Esophagus (tissue), 2 donors: ENCODE measurements at regions not wholly inside any gene's neighbourhood (a gene's known extent, or its start where the extent isn't known, plus 50 kb on each side); places are given as distances from the start of the nearest gene placed in this dataset.
"Not testable (repeated sequence)": the region's sequence is repeated elsewhere in the genome, so short reads cannot be mapped to it uniquely, and the experiment has no call there.

Source experiments
- H3K27ac ChIP-seq, 2 donors: one replicate each; pipeline ENCODE4 v1.5.1; 2013; ENCODE audit warnings: low read depth in 2 of 2, mild to moderate bottlenecking in 2 of 2, inconsistent platforms in 1 of 2, low read length in 1 of 2, moderate library complexity in 1 of 2
- H3K27me3 ChIP-seq, 2 donors: one replicate each; pipeline ENCODE4 v1.6.1; 2013; ENCODE audit warnings: low read length in 2 of 2, control low read depth in 1 of 2, mild to moderate bottlenecking in 1 of 2; ENCODE audit not compliant: insufficient read depth in 2 of 2, control insufficient read depth in 1 of 2
- H3K36me3 ChIP-seq, 2 donors: one replicate each; pipeline ENCODE4 v1.6.1; 2013; ENCODE audit warnings: low read length in 1 of 2; ENCODE audit not compliant: control insufficient read depth in 2 of 2, insufficient read depth in 2 of 2
- H3K4me1 ChIP-seq, 2 donors: one replicate each; pipeline ENCODE4 v1.6.1; 2013; ENCODE audit warnings: low read length in 1 of 2; ENCODE audit not compliant: control insufficient read depth in 2 of 2, insufficient read depth in 2 of 2
- H3K4me3 ChIP-seq, 2 donors: one replicate each; pipeline ENCODE4 v1.5.1; 2013; ENCODE audit warnings: low read length in 2 of 2, mild to moderate bottlenecking in 2 of 2, low read depth in 1 of 2, moderate library complexity in 1 of 2
- H3K9me3 ChIP-seq, 2 donors: one replicate each; pipeline ENCODE4 v1.6.1; 2013; ENCODE audit warnings: mild to moderate bottlenecking in 2 of 2, low read depth in 1 of 2, low read length in 1 of 2, moderate library complexity in 1 of 2; ENCODE audit not compliant: control insufficient read depth in 2 of 2, insufficient read depth in 1 of 2
- WGBS, 2 donors: extraction: QIAGEN DNeasy Blood & Tissue Kit; methylation state at CpG; one replicate each; pipeline ENCODE4 v1.1.7; 2013; 5-methylcytosine and 5-hydroxymethylcytosine counted together
- donor health status: healthy with polysubstance abuse.
- donor health status: Bipolar disorder and iron deficiency.

GRCh38 chr14:71165121-71166031 lies 258.1 kb downstream of the PCNX1 start:
- 62 to 67% methylated on average over 15 of the region's 15 CpGs for WGBS, 2 donors
- no peaks in the 10 kb centered on the region for H3K27me3 ChIP-seq
- no peak overlapping the region for H3K4me3 ChIP-seq
- no peak overlapping the region for H3K27ac ChIP-seq
- no peaks in the 10 kb centered on the region for H3K4me1 ChIP-seq
- H3K36me3 ChIP-seq = no peaks in the 10 kb centered on the region
- H3K9me3 ChIP-seq = no peaks in the 10 kb centered on the region

GRCh38 chr14:71166180-71166837 lies 259.1 kb downstream of the PCNX1 start:
- Histone ChIP-seq H3K9me3 (no peaks in the 10 kb centered on the region), H3K27me3 (no peaks in the 10 kb centered on the region), H3K27ac (no peak overlapping the region), H3K4me1 (no peaks in the 10 kb centered on the region), H3K4me3 (no peak overlapping the region), H3K36me3 (no peaks in the 10 kb centered on the region)
- WGBS, 2 donors = 49 to 50% methylated on average over 3 of the region's 3 CpGs

DNA sequence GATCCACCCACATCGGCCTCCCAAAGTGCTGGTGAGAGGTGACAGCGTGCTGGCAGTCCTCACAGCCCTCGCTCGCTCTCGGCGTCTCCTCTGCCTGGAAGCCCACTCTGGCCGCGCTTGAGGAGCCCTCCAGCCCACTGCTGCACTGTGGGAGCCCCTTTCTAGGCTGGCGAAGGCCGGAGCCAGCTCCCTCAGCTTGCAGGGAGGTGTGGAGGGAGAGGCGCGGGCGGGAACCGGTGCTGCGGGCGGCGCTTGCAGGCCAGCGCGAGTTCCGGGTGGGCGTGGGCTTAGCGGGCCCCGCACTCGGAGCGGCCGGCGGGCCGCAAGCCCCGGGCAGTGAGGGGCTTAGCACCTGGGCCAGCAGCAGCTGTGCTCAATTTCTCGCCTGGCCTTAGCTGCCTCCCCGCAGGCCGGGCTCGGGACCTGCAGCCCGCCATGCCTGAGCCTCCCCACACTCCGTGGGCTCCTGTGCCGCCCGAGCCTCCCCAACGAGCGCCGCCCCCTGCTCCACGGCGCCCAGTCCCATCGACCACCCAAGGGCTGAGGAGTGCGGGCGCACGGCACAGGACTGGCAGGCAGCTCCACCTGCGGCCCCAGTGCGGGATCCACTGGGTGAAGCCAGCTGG lies 260.2 kb downstream of the PCNX1 start:
- not testable (repeated sequence) for H3K4me1 ChIP-seq, H3K27ac ChIP-seq, H3K27me3 ChIP-seq, H3K36me3 ChIP-seq, H3K9me3 ChIP-seq, H3K4me3 ChIP-seq
- WGBS, 2 donors = 95 to 96% methylated on average over 38 to 48 of the region's 48 CpGs

- H3K27ac ChIP-seq, H3K36me3 ChIP-seq, H3K27me3 ChIP-seq, H3K9me3 ChIP-seq, H3K4me3 ChIP-seq, H3K4me1 ChIP-seq: not testable (repeated sequence)
- WGBS, 2 donors = 63 to 74% methylated on average over 14 of the region's 14 CpGs
Observed at GRCh38 chr14:71168161-71168560, 260.9 kb downstream of the PCNX1 start.

DNA sequence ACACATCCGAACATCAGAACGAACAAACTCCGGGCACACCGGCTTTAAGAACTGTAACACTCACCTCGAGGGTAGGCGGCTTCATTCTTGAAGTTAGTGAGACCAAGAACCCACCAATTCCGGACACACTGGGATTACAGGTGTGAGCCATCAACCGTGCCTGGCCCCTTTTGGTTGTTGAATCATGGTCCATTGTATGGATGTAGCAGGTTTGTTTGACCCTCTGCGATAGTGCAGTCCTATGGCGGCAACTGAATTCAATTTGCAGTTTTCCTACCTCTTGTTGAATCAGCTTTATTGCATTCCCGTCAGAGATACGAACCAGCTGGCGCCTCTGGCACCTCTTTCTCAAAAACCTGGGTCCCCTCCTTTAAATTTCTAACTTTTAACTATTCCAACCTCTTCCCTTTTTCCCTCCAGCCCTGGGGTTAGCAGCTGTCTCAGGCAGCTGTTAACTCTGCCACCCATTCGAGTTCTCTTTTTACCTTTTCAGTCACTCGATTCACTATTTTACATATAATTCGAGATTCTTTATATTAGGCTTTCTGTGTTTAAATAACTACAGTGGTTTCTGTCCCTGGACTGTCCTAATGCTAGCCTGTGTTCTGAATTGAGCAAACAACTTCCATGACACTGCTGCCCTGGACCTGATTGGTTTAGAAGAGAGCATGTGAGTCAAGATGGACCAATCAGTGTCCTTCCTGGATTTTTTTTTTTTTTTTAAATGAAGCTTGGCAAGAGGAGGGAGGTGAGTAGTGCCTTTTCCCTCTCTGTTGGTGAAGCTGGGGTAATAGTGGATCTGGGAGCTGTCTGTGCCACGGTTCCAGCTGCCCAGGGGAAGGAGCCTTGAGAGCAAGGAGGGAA lies 261.5 kb downstream of the PCNX1 start:
- no peak overlapping the region for H3K27ac ChIP-seq
- no peaks in the 10 kb centered on the region for H3K36me3 ChIP-seq
- H3K4me1 ChIP-seq = no peaks in the 10 kb centered on the region
- H3K27me3 ChIP-seq = no peaks in the 10 kb centered on the region
- WGBS, 2 donors = 82 to 87% methylated on average over 17 of the region's 17 CpGs
- no peak overlapping the region for H3K4me3 ChIP-seq
- no peaks in the 10 kb centered on the region for H3K9me3 ChIP-seq

DNA sequence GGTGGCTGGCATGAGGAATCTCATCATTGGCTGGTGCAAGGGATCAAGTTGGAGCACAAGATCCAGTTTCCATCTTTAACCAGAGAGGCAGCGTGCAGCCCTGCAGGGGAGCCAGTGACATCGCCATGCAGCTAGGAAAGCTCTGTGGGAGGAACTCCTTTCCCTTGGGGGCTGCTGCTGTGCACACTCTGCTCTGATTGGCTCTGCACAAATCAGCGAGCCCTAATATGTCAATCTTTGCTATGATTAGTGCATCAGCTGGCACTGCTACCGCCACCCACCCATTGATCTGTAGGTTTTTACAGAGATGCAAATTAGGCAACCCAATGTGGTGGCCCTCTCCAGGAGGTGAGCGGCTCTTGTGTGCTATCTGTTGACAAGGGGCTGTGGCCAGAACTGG lies 262.6 kb downstream of the PCNX1 start:
- H3K4me3 ChIP-seq = no peak overlapping the region
- H3K27ac ChIP-seq = no peak overlapping the region
- 93 to 94% methylated on average over 5 of the region's 5 CpGs for WGBS, 2 donors
- H3K4me1 ChIP-seq = no peaks in the 10 kb centered on the region
- H3K27me3 ChIP-seq = no peaks in the 10 kb centered on the region
- H3K36me3 ChIP-seq = no peaks in the 10 kb centered on the region
- no peaks in the 10 kb centered on the region for H3K9me3 ChIP-seq

DNA sequence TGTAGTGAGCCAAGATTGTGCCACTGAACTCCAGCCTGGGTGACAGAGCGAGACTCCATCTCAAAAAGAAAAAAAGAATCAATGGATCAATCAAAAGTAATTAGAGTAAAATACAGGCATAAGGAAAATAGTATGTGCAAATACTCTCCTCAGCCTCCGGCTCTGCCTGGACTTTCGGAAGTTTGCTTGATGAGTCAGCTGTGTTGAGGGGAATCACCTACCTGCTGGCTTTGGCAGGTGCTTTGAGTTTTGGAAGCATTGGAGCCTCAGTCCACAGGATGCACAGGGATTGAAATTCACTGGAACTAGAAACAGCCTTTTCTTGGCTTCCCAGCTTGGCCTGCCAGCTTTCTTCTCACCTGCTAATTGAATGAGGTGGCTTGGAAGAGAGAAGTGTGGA lies 268.2 kb downstream of the PCNX1 start:
- Histone ChIP-seq H3K9me3 (no peaks in the 10 kb centered on the region), H3K4me3 (no peak overlapping the region), H3K36me3 (no peaks in the 10 kb centered on the region), H3K27me3 (no peaks in the 10 kb centered on the region), H3K4me1 (no peaks in the 10 kb centered on the region), H3K27ac (no peak overlapping the region)
- WGBS, 2 donors = 54 to 66% methylated on average over 3 of the region's 3 CpGs

DNA sequence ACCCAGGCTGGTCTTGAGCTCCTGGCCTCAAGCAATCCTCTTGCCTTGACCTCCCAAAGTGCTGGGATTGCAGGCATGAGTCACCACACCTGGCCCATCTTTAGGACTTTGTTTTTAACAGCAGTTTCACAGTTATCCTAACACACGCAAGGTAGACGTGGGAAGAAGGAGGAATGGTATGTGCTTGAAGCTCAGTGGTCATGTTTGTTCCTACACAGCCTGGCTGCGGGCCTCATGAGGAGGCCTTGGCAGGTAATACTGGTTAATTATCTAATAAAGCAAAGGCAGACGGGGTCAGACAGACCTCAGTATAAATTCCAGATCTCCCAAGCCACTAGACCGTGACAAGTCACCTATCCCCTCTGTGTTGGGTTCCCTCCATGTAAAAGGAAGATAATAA lies 271.8 kb downstream of the PCNX1 start:
- no peaks in the 10 kb centered on the region for H3K4me1 ChIP-seq
- no peaks in the 10 kb centered on the region for H3K9me3 ChIP-seq
- H3K36me3 ChIP-seq = no peaks in the 10 kb centered on the region
- H3K27me3 ChIP-seq = no peaks in the 10 kb centered on the region
- H3K4me3 ChIP-seq = no peak overlapping the region
- 82 to 90% methylated on average over 5 of the region's 5 CpGs for WGBS, 2 donors
- no peak overlapping the region for H3K27ac ChIP-seq

- no peaks in the 10 kb centered on the region for H3K36me3 ChIP-seq
- no peak overlapping the region for H3K4me3 ChIP-seq
- 82 to 91% methylated on average over 5 of the region's 5 CpGs for WGBS, 2 donors
- no peaks in the 10 kb centered on the region for H3K4me1 ChIP-seq
- H3K9me3 ChIP-seq = no peaks in the 10 kb centered on the region
- no peak overlapping the region for H3K27ac ChIP-seq
- no peaks in the 10 kb centered on the region for H3K27me3 ChIP-seq
Observed at GRCh38 chr14:71180397-71180796, 273.1 kb downstream of the PCNX1 start.
